Loucy (cell line): ENCODE measurements at regions not wholly inside any gene's neighbourhood (a gene's known extent, or its start where the extent isn't known, plus 50 kb on each side); places are given as distances from the start of the nearest gene placed in this dataset.

Source experiments
- H2AFZ ChIP-seq: fragments of 200-600 bp; sonication (generic); 2 replicates; pipeline ENCODE4 v1.6.0; 2016; ENCODE audit warnings: antibody characterized with exemption, mild to moderate bottlenecking, low read length, moderate library complexity
- H3F3A ChIP-seq: fragments of 200-600 bp; 2 replicates; pipeline ENCODE4 v1.6.0; 2016; ENCODE audit warnings: antibody characterized with exemption, low read depth, mild to moderate bottlenecking
- H3K27me3 ChIP-seq: fragments of 200-600 bp; sonication (generic); 2 replicates; pipeline ENCODE4 v1.6.1; 2014; ENCODE audit warnings: low read length, mild to moderate bottlenecking; ENCODE audit not compliant: insufficient read depth, poor library complexity, severe bottlenecking
- H3K36me3 ChIP-seq: fragments of 200-600 bp; sonication (generic); 2 replicates; pipeline ENCODE4 v1.6.1; 2016; ENCODE audit warnings: low read length; ENCODE audit not compliant: insufficient read depth
- H3K4me1 ChIP-seq: fragments of 200-600 bp; sonication (generic); 2 replicates; pipeline ENCODE4 v1.5.1; 2014; ENCODE audit warnings: low read length, mild to moderate bottlenecking; ENCODE audit not compliant: insufficient read depth, poor library complexity, severe bottlenecking
- H3K4me2 ChIP-seq: fragments of 200-600 bp; sonication (generic); 2 replicates; pipeline ENCODE4 v1.6.0; 2014; ENCODE audit warnings: antibody characterized with exemption, low read length, low read depth, mild to moderate bottlenecking; ENCODE audit not compliant: poor library complexity, severe bottlenecking
- H3K4me3 ChIP-seq: fragments of 200-600 bp; sonication (generic); 2 replicates; pipeline ENCODE4 v1.5.1; 2014; ENCODE audit warnings: low read length, mild to moderate bottlenecking, mixed read lengths; ENCODE audit not compliant: poor library complexity, severe bottlenecking
- H3K79me2 ChIP-seq: fragments of 200-600 bp; sonication (generic); 2 replicates; pipeline ENCODE4 v1.6.1; 2014; ENCODE audit warnings: low read length; ENCODE audit not compliant: insufficient read depth
- H3K9ac ChIP-seq: fragments of 200-600 bp; sonication (generic); 2 replicates; pipeline ENCODE4 v1.6.0; 2014; ENCODE audit warnings: mild to moderate bottlenecking, low read depth, low read length, moderate library complexity; ENCODE audit not compliant: poor library complexity, severe bottlenecking
- H3K9me2 ChIP-seq: fragments of 200-600 bp; sonication (generic); replicated peaks from 2 replicates; pipeline ENCODE4 v1.6.1; 2016; ENCODE audit warnings: low read depth, low read length, mixed read lengths
- H3K9me3 ChIP-seq: fragments of 200-600 bp; sonication (generic); 2 replicates; pipeline ENCODE4 v1.6.1; 2014; ENCODE audit warnings: mild to moderate bottlenecking, antibody characterized with exemption, low read length, low read depth; ENCODE audit not compliant: insufficient read depth
- H4K20me1 ChIP-seq: fragments of 200-600 bp; sonication (generic); 2 replicates; pipeline ENCODE4 v1.6.0; 2014; ENCODE audit warnings: antibody characterized with exemption, low read length, mild to moderate bottlenecking; ENCODE audit not compliant: insufficient read depth, poor library complexity, severe bottlenecking
- EZH2phosphoT487 ChIP-seq: fragments of 200-600 bp; IDR thresholded peaks from 2 replicates; pipeline ENCODE4 v1.6.1; 2018; ENCODE audit warnings: antibody characterized with exemption, mild to moderate bottlenecking, moderate library complexity, borderline replicate concordance
- TF ChIP-seq, protein P1 (sequence below): fragments of 200-600 bp; sonication (generic); conservative IDR thresholded peaks from 2 replicates; pipeline ENCODE4 v1.5.1; 2014; ENCODE audit warnings: mild to moderate bottlenecking, antibody characterized with exemption, low read length

DNA sequence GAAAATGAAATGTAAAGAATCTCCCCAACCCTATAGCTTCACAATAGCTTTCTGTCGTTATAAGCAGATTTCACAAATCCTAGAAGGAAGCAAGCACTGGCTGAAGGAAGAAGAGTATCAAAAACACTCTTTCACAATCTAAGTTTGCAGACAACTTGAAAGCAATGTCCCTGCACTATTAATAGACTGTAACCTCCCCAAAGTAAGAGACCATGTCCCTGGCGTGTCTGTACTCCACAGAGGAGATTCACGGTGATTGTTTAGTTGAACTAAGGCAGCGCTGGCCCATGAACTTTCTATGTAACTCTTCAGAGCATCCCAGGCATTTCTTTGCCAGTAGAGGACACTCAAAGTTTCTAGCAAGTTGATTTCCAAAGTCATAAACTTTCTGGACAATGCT, 128.0 kb upstream of the HNRNPA3 start:
- no peaks in the 10 kb centered on the region for H3K79me2 ChIP-seq
- H3K9me2 ChIP-seq = no peaks in the 10 kb centered on the region
- H3F3A ChIP-seq = no peaks in the 10 kb centered on the region
- no peaks in the 10 kb centered on the region for H3K36me3 ChIP-seq
- H3K9ac ChIP-seq = no peak overlapping the region
- no peak overlapping the region for H3K4me2 ChIP-seq
- H2AFZ ChIP-seq = no peak overlapping the region
- TF ChIP-seq, protein P1, sequence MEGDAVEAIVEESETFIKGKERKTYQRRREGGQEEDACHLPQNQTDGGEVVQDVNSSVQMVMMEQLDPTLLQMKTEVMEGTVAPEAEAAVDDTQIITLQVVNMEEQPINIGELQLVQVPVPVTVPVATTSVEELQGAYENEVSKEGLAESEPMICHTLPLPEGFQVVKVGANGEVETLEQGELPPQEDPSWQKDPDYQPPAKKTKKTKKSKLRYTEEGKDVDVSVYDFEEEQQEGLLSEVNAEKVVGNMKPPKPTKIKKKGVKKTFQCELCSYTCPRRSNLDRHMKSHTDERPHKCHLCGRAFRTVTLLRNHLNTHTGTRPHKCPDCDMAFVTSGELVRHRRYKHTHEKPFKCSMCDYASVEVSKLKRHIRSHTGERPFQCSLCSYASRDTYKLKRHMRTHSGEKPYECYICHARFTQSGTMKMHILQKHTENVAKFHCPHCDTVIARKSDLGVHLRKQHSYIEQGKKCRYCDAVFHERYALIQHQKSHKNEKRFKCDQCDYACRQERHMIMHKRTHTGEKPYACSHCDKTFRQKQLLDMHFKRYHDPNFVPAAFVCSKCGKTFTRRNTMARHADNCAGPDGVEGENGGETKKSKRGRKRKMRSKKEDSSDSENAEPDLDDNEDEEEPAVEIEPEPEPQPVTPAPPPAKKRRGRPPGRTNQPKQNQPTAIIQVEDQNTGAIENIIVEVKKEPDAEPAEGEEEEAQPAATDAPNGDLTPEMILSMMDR = no peak
- no peak for TF ChIP-seq EZH2phosphoT487
- H3K9me3 ChIP-seq = no peaks in the 10 kb centered on the region
- no peaks in the 10 kb centered on the region for H3K27me3 ChIP-seq
- no peaks in the 10 kb centered on the region for H3K4me1 ChIP-seq
- H4K20me1 ChIP-seq = no peaks in the 10 kb centered on the region
- H3K4me3 ChIP-seq = no peak overlapping the region

DNA sequence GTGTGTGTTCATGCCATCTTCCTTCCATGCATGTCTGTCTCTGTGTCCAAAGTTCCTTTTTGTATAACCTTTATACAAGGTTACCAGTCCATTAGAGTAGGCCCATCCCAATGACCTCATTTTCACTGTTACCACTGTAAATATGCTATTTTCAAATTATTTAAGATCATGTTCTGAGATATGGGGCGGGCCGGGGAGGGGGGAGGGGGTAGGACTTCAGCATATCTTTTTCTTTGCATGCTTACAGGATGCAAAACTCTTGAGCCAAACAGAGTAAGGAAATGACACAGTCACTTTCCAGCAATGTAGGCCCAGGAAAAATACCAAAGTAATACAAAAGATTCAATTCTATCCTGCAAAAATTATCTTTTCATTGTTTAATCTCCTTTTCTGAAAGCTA, 124.1 kb upstream of the HNRNPA3 start:
- Histone ChIP-seq H3K4me1 (no peaks in the 10 kb centered on the region), H3K36me3 (no peaks in the 10 kb centered on the region), H3K27me3 (no peaks in the 10 kb centered on the region), H3K9me3 (no peaks in the 10 kb centered on the region), H3F3A (no peaks in the 10 kb centered on the region), H3K4me3 (no peak overlapping the region), H3K4me2 (no peak overlapping the region), H2AFZ (no peak overlapping the region), H3K9ac (no peak overlapping the region), H4K20me1 (no peaks in the 10 kb centered on the region), H3K79me2 (no peaks in the 10 kb centered on the region), H3K9me2 (no peaks in the 10 kb centered on the region)
- TF ChIP-seq EZH2phosphoT487 = no peak
- TF ChIP-seq, protein P1 = no peak

DNA sequence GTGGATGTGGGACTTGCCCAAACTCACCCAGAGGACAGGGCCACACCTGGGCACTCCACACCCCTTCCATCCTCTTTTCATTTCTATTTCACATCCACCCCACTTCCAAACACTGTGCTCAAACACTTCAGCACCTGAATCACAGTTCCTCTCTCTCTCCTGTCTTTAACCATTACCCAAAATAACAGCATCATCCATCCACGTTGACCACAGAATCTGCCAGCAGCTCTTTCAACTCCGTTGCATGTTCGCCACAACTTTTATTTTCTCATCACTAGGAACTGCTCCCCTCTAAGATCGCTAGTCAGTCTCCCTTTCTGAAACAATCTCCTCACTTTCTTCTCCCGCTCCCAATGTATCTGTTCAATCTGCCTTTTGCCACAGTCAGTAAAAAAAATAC, 121.6 kb upstream of the HNRNPA3 start:
- Histone ChIP-seq H3K4me2 (no peak overlapping the region), H3K27me3 (no peaks in the 10 kb centered on the region), H3K9ac (no peak overlapping the region), H3K9me3 (no peaks in the 10 kb centered on the region), H3K4me3 (no peak overlapping the region), H3K36me3 (no peaks in the 10 kb centered on the region), H4K20me1 (no peaks in the 10 kb centered on the region), H2AFZ (no peak overlapping the region), H3K79me2 (no peaks in the 10 kb centered on the region), H3F3A (no peaks in the 10 kb centered on the region), H3K9me2 (no peaks in the 10 kb centered on the region), H3K4me1 (no peaks in the 10 kb centered on the region)
- TF ChIP-seq, protein P1 = no peak
- no peak for TF ChIP-seq EZH2phosphoT487
